SK-N-SH (cell line): ENCODE measurements at regions not wholly inside any gene's neighbourhood (a gene's known extent, or its start where the extent isn't known, plus 50 kb on each side); places are given as distances from the start of the nearest gene placed in this dataset.

ENCODE experiments used
- CTCF ChIA-PET: fragments of 300-600, 350-600 bp; formaldehyde crosslinking; extraction: SDS; loops from one replicate; lab custom pipeline; 2021; lab: Yijun Ruan, JAX
- POLR2A ChIA-PET: fragments of 350-600 bp; sonication (Branson Sonifier 250); formaldehyde crosslinking; extraction: SDS; loops from one replicate; lab custom pipeline; 2020; ENCODE audit warnings: antibody characterized with exemption, inconsistent platforms; lab: Yijun Ruan, JAX
- DNase-seq: peaks from one replicate; pipeline ENCODE4 v3.0.0; 2012
- H2AFZ ChIP-seq: fragments of 200-600 bp; sonication (generic); 2 replicates; pipeline ENCODE4 v1.8.1; 2016; ENCODE audit warnings: antibody characterized with exemption, mild to moderate bottlenecking, low read depth
- H3F3A ChIP-seq: fragments of 200-600 bp; sonication (generic); replicated peaks from 2 replicates; pipeline ENCODE3; 2016; ENCODE audit warnings: antibody characterized with exemption, mild to moderate bottlenecking; ENCODE audit not compliant: insufficient read depth
- H3K27ac ChIP-seq, 2 experiments: fragments of 200-500 bp in 1 of 2; fragments of 200-600 bp in 1 of 2; sonication (Bioruptor generic) in 1 of 2; sonication (generic), shearing (Covaris generic) in 1 of 2; 2 replicates each; pipeline versions ENCODE4 v1.5.1 to v1.6.1; 2014 to 2016; ENCODE audit warnings: low read depth in 2 of 2, inconsistent platforms in 1 of 2, low read length in 1 of 2, mild to moderate bottlenecking in 1 of 2, mixed read lengths in 1 of 2
- H3K27me3 ChIP-seq: fragments of 200-600 bp; sonication (generic), shearing (Covaris generic); 2 replicates; pipeline ENCODE4 v1.6.1; 2016; ENCODE audit warnings: mixed run types; ENCODE audit not compliant: insufficient read depth
- H3K36me3 ChIP-seq, 2 experiments: fragments of 200-500 bp in 1 of 2; fragments of 200-600 bp in 1 of 2; sonication (Bioruptor generic) in 1 of 2; sonication (generic) in 1 of 2; replicated peaks in 1 of 2; 2 replicates each; pipeline versions ENCODE3 to v1.5.1; 2014 to 2016; ENCODE audit warnings: low read length in 1 of 2, mild to moderate bottlenecking in 1 of 2; ENCODE audit not compliant: insufficient read depth in 2 of 2, control insufficient read depth in 1 of 2
- H3K4me1 ChIP-seq, 2 experiments: fragments of 200-500 bp in 1 of 2; fragments of 200-600 bp in 1 of 2; sonication (Bioruptor generic) in 1 of 2; sonication (generic), shearing (Covaris generic) in 1 of 2; 2 replicates each; pipeline versions ENCODE4 v1.5.1 to v1.6.1; 2014 to 2016; ENCODE audit warnings: low read depth in 1 of 2, low read length in 1 of 2, mixed run types in 1 of 2; ENCODE audit not compliant: insufficient read depth in 2 of 2, control insufficient read depth in 1 of 2
- H3K4me2 ChIP-seq: fragments of 200-600 bp; sonication (generic), shearing (Covaris generic); 2 replicates; pipeline ENCODE4 v1.6.1; 2017; ENCODE audit warnings: mixed run types
- H3K4me3 ChIP-seq, 2 experiments: fragments of 200-500 bp in 1 of 2; fragments of 200-600 bp in 1 of 2; sonication (Bioruptor generic) in 1 of 2; sonication (generic), shearing (Covaris generic) in 1 of 2; 2 replicates each; pipeline versions ENCODE4 v1.5.1 to v1.8.1; 2014 to 2016; ENCODE audit warnings: low read depth in 2 of 2, inconsistent platforms in 1 of 2, low read length in 1 of 2, mild to moderate bottlenecking in 1 of 2, mixed read lengths in 1 of 2, moderate library complexity in 1 of 2
- H3K79me2 ChIP-seq: fragments of 200-600 bp; sonication (generic); 2 replicates; pipeline ENCODE4 v1.8.1; 2017; ENCODE audit warnings: mild to moderate bottlenecking; ENCODE audit not compliant: insufficient read depth
- H3K9ac ChIP-seq: fragments of 200-600 bp; sonication (generic); 2 replicates; pipeline ENCODE4 v1.6.1; 2017; ENCODE audit warnings: mixed run types
- H3K9me2 ChIP-seq: fragments of 200-600 bp; sonication (generic); 2 replicates; pipeline ENCODE4 v1.6.1; 2017; ENCODE audit warnings: mixed run types
- H3K9me3 ChIP-seq: fragments of 200-600 bp; sonication (generic); 2 replicates; pipeline ENCODE4 v1.6.1; 2017; ENCODE audit warnings: mixed run types, mild to moderate bottlenecking, moderate library complexity
- H4K20me1 ChIP-seq: fragments of 200-600 bp; sonication (generic); 2 replicates; pipeline ENCODE4 v1.6.1; 2017; ENCODE audit warnings: mild to moderate bottlenecking, mixed run types; ENCODE audit not compliant: insufficient read depth
- CTCF ChIP-seq: fragments of 200-600 bp; sonication (generic); IDR thresholded peaks from 2 replicates; pipeline ENCODE4 v1.6.1; 2017; ENCODE audit warnings: antibody characterized with exemption, mild to moderate bottlenecking, moderate library complexity
- EP300 ChIP-seq, 2 experiments: IDR thresholded peaks; 2 replicates each; pipeline versions ENCODE4 v1.4.0 to v1.6.1; 2012; ENCODE audit warnings: borderline replicate concordance in 1 of 2, low read depth in 1 of 2, low read length in 1 of 2
- FOXM1 ChIP-seq: IDR thresholded peaks from 2 replicates; pipeline ENCODE4 v1.4.0; 2012; ENCODE audit warnings: low read depth, mild to moderate bottlenecking
- GABPA ChIP-seq: IDR thresholded peaks from 2 replicates; pipeline ENCODE4 v1.4.0; 2012; ENCODE audit warnings: low read depth, mild to moderate bottlenecking
- GATA2 ChIP-seq: sonication (generic); formaldehyde crosslinking; IDR thresholded peaks from 2 replicates; pipeline ENCODE4 v1.5.0; 2020; ENCODE audit warnings: mild to moderate bottlenecking, missing genetic modification reagents
- MEF2A ChIP-seq: IDR thresholded peaks from 2 replicates; pipeline ENCODE4 v1.4.0; 2012; ENCODE audit warnings: low read depth, borderline replicate concordance
- NFIC ChIP-seq: IDR thresholded peaks from 2 replicates; pipeline ENCODE4 v1.4.0; 2012; ENCODE audit warnings: borderline replicate concordance
- PBX3 ChIP-seq: IDR thresholded peaks from 2 replicates; pipeline ENCODE4; 2012
- RAD21 ChIP-seq: IDR thresholded peaks from 2 replicates; pipeline ENCODE4 v1.6.1; 2012; ENCODE audit warnings: mild to moderate bottlenecking, low read length
- RFX5 ChIP-seq: IDR thresholded peaks from 2 replicates; pipeline ENCODE4 v1.6.1; 2012; ENCODE audit warnings: mild to moderate bottlenecking, improper control_type of control experiment, low read length
- RXRA ChIP-seq: IDR thresholded peaks from 2 replicates; pipeline ENCODE4 v1.4.0; 2012; ENCODE audit warnings: low read depth, mild to moderate bottlenecking, borderline replicate concordance
- TAF1 ChIP-seq: IDR thresholded peaks from 2 replicates; pipeline ENCODE4 v1.6.1; 2012; ENCODE audit warnings: low read depth, mild to moderate bottlenecking, low read length, moderate library complexity, borderline replicate concordance
- WGBS: methylation state at CpG from one replicate; pipeline ENCODE4 v1.1.6; 2017; ENCODE audit warnings: low lambda C conversion rate; 5-methylcytosine and 5-hydroxymethylcytosine counted together

- ChIA-PET POLR2A (no interaction called here), CTCF (no interaction called here)
- H3K4me3 ChIP-seq: no peak overlapping the region
- no peak for DNase-seq
- H4K20me1 ChIP-seq: no peaks in the 10 kb centered on the region
- H3K79me2 ChIP-seq: no peaks in the 10 kb centered on the region
- no peaks in the 10 kb centered on the region for H3K27me3 ChIP-seq
- no peak overlapping the region for H3K27ac ChIP-seq
- H3K9me3 ChIP-seq: no peaks in the 10 kb centered on the region
- H3K9me2 ChIP-seq: no peaks in the 10 kb centered on the region
- WGBS: 85% methylated on average over 3 of the region's 3 CpGs
- H3K4me2 ChIP-seq: no peak overlapping the region
- no peaks in the 10 kb centered on the region for H3K4me1 ChIP-seq
- H2AFZ ChIP-seq: no peak overlapping the region
- H3K9ac ChIP-seq: no peak overlapping the region
- no peaks in the 10 kb centered on the region for H3F3A ChIP-seq
- H3K36me3 ChIP-seq: no peaks in the 10 kb centered on the region
- TF ChIP-seq PBX3 (no peak), EP300 (IDR thresholded peaks at IDR 0.05; ENCODE audit: borderline replicate concordance in 1 of 2, low read depth in 1 of 2, low read length in 1 of 2) (no peak), GATA2 (CRISPR knock-in tag) (no peak), FOXM1 (no peak), RXRA (no peak), GABPA (no peak), RAD21 (no peak), CTCF (no peak), TAF1 (no peak), MEF2A (no peak)
- TF ChIP-seq, all 33 proteins: peak for 0
Measured at GRCh38 chr20:24257171-24257570, 212.3 kb upstream of the SYNDIG1 start.

GRCh38 chr20:24256307-24256706 is 213.1 kb upstream of the SYNDIG1 start:
- no peak overlapping the region for H2AFZ ChIP-seq
- ChIA-PET CTCF (no interaction called here), POLR2A (no interaction called here)
- TF ChIP-seq EP300 (IDR thresholded peaks at IDR 0.05; ENCODE audit: borderline replicate concordance in 1 of 2, low read depth in 1 of 2, low read length in 1 of 2): no peak
- TF ChIP-seq RFX5: no peak
- TF ChIP-seq NFIC: no peak
- TF ChIP-seq GATA2 (CRISPR knock-in tag): no peak
- no peak overlapping the region for H3K4me3 ChIP-seq
- H3K4me1 ChIP-seq: no peaks in the 10 kb centered on the region
- H3K27me3 ChIP-seq: no peaks in the 10 kb centered on the region
- 39% methylated on average over 9 of the region's 9 CpGs for WGBS
- H3K36me3 ChIP-seq: no peaks in the 10 kb centered on the region
- H3K79me2 ChIP-seq: no peaks in the 10 kb centered on the region
- no peak overlapping the region for H3K4me2 ChIP-seq
- H3K9me2 ChIP-seq: no peaks in the 10 kb centered on the region
- no peak for DNase-seq
- H4K20me1 ChIP-seq: no peaks in the 10 kb centered on the region
- H3F3A ChIP-seq: no peaks in the 10 kb centered on the region
- H3K27ac ChIP-seq: no peak overlapping the region
- no peak overlapping the region for H3K9ac ChIP-seq
- H3K9me3 ChIP-seq: no peaks in the 10 kb centered on the region
